B cell (primary cell): ENCODE measurements at regions not wholly inside any gene's neighbourhood (a gene's known extent, or its start where the extent isn't known, plus 50 kb on each side); places are given as distances from the start of the nearest gene placed in this dataset.

Experiments used
- EZH2 ChIP-seq: IDR thresholded peaks from 2 replicates; pipeline ENCODE4 v1.6.1; 2012; ENCODE audit warnings: borderline replicate concordance, low read depth, mild to moderate bottlenecking, moderate library complexity, low read length; ENCODE audit not compliant: insufficient read depth, poor library complexity, severe bottlenecking
- TF ChIP-seq, protein P1 (sequence below): fragments of 200-600 bp; IDR thresholded peaks from one replicate; pipeline ENCODE4 v1.8.0; 2022; ENCODE audit warnings: antibody characterized with exemption, mild to moderate bottlenecking

DNA sequence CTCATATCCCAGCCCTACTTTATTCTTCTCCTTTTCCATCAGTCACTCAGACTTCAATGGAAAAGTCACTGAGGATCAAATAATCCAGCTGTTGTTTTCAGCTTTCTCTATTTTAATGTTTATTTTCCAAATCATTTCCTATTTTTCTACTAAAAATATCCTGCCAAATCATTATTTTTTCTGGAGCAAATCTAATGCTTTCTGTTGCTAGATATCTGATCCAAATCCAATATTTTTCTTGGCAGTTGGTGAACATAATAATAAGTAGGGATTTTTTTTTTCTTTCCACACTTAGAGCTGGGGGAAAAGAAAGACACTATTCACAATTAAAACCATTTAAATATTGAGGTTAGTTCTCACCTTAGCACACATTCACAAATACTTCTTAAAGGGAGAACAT lies 656.1 kb downstream of the DACH1 start:
- TF ChIP-seq, protein P1, sequence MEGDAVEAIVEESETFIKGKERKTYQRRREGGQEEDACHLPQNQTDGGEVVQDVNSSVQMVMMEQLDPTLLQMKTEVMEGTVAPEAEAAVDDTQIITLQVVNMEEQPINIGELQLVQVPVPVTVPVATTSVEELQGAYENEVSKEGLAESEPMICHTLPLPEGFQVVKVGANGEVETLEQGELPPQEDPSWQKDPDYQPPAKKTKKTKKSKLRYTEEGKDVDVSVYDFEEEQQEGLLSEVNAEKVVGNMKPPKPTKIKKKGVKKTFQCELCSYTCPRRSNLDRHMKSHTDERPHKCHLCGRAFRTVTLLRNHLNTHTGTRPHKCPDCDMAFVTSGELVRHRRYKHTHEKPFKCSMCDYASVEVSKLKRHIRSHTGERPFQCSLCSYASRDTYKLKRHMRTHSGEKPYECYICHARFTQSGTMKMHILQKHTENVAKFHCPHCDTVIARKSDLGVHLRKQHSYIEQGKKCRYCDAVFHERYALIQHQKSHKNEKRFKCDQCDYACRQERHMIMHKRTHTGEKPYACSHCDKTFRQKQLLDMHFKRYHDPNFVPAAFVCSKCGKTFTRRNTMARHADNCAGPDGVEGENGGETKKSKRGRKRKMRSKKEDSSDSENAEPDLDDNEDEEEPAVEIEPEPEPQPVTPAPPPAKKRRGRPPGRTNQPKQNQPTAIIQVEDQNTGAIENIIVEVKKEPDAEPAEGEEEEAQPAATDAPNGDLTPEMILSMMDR: no peak
- TF ChIP-seq EZH2: no peak
